Hepatocyte (in vitro differentiated cells): ENCODE measurements at regions not wholly inside any gene's neighbourhood (a gene's known extent, or its start where the extent isn't known, plus 50 kb on each side); places are given as distances from the start of the nearest gene placed in this dataset.

Source experiments
- EZH2 ChIP-seq: fragments of 200-600 bp; sonication (generic); IDR thresholded peaks from 2 replicates; pipeline ENCODE4 v1.6.1; 2016; ENCODE audit warnings: antibody characterized with exemption, mild to moderate bottlenecking, borderline replicate concordance
- EZH2phosphoT487 ChIP-seq: fragments of 200-600 bp; sonication (generic); IDR thresholded peaks from one replicate; pipeline ENCODE4 v1.6.1; 2018; ENCODE audit warnings: antibody characterized with exemption, mild to moderate bottlenecking, low read depth, moderate library complexity; ENCODE audit not compliant: unreplicated experiment, severe bottlenecking
- TF ChIP-seq, protein P1 (sequence below): fragments of 200-600 bp; sonication (generic); IDR thresholded peaks from 2 replicates; pipeline ENCODE4 v1.5.1; 2016; ENCODE audit warnings: antibody characterized with exemption, mild to moderate bottlenecking; ENCODE audit not compliant: poor library complexity

DNA sequence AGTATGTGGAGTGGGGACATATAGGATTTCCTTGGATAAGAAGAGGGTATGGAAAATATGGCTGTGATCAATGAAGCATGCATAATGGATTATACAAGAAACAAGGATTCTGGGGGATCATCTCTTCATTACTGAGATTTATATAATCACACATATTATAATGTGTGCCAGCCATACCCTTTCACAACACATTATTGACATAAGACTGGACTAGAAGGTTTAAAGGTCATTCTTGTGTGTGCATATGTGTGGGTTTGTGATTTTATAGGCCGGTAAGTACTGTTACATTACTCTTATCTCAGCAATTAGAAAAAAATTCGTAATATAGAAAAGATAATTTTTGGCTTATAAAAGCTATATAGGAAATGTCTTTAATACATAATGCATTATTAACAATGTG is 62.2 kb upstream of the DCC start:
- TF ChIP-seq, protein P1, sequence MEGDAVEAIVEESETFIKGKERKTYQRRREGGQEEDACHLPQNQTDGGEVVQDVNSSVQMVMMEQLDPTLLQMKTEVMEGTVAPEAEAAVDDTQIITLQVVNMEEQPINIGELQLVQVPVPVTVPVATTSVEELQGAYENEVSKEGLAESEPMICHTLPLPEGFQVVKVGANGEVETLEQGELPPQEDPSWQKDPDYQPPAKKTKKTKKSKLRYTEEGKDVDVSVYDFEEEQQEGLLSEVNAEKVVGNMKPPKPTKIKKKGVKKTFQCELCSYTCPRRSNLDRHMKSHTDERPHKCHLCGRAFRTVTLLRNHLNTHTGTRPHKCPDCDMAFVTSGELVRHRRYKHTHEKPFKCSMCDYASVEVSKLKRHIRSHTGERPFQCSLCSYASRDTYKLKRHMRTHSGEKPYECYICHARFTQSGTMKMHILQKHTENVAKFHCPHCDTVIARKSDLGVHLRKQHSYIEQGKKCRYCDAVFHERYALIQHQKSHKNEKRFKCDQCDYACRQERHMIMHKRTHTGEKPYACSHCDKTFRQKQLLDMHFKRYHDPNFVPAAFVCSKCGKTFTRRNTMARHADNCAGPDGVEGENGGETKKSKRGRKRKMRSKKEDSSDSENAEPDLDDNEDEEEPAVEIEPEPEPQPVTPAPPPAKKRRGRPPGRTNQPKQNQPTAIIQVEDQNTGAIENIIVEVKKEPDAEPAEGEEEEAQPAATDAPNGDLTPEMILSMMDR = no peak
- TF ChIP-seq EZH2 = no peak
- no peak for TF ChIP-seq EZH2phosphoT487
